CD8-positive, alpha-beta memory T cell (primary cell): ENCODE measurements at regions not wholly inside any gene's neighbourhood (a gene's known extent, or its start where the extent isn't known, plus 50 kb on each side); places are given as distances from the start of the nearest gene placed in this dataset.

Experiments
- CTCF ChIA-PET: fragments of 350-600 bp; sonication (Branson Sonifier 250); formaldehyde crosslinking; loops from one replicate; lab custom pipeline; 2021; ENCODE audit warnings: antibody characterized with exemption; lab: Charles Lee
- POLR2A ChIA-PET: fragments of 350-600 bp; sonication (Branson Sonifier 250); formaldehyde crosslinking; loops from one replicate; lab custom pipeline; 2021; ENCODE audit warnings: antibody characterized with exemption; lab: Charles Lee
- DNase-seq, 5 donors: peaks; one replicate each; pipeline versions ENCODE4 v3.0.0 to v3.0.0-alpha.2; 2020 to 2022; ENCODE audit warnings: mixed read lengths in 1 of 5
- H3K27ac ChIP-seq: one replicate; pipeline ENCODE4 v1.7.0; 2013; ENCODE audit warnings: low read depth, mild to moderate bottlenecking, low read length, moderate library complexity
- H3K27me3 ChIP-seq: 2 replicates; pipeline ENCODE4 v1.7.0; 2013; ENCODE audit warnings: low read length, mild to moderate bottlenecking; ENCODE audit not compliant: insufficient read depth, poor library complexity, severe bottlenecking
- H3K36me3 ChIP-seq: 2 replicates; pipeline ENCODE4 v1.7.0; 2013; ENCODE audit warnings: mild to moderate bottlenecking, low read length, moderate library complexity; ENCODE audit not compliant: insufficient read depth
- H3K4me1 ChIP-seq: 2 replicates; pipeline ENCODE4 v1.7.0; 2013; ENCODE audit warnings: mild to moderate bottlenecking, low read length, moderate library complexity; ENCODE audit not compliant: insufficient read depth
- H3K4me3 ChIP-seq: 2 replicates; pipeline ENCODE4 v1.7.0; 2013; ENCODE audit warnings: mild to moderate bottlenecking, low read length
- H3K9me3 ChIP-seq: 2 replicates; pipeline ENCODE4 v1.7.0; 2013; ENCODE audit warnings: mild to moderate bottlenecking, low read length
- H3K27ac Mint-ChIP-seq, 8 donors: one replicate each; pipeline ENCODE4 v1.8.0; 2020 to 2021; ENCODE audit warnings: mixed read lengths in 8 of 8, mild to moderate bottlenecking in 6 of 8, inconsistent platforms in 3 of 8, moderate library complexity in 3 of 8
- H3K27me3 Mint-ChIP-seq, 2 donors: one replicate each; pipeline ENCODE4 v1.8.0; 2020 to 2021; ENCODE audit warnings: mixed read lengths in 2 of 2, mild to moderate bottlenecking in 1 of 2, moderate library complexity in 1 of 2
- H3K36me3 Mint-ChIP-seq, 3 donors: one replicate each; pipeline ENCODE4 v1.8.0; 2020 to 2021; ENCODE audit warnings: mixed read lengths in 3 of 3, inconsistent platforms in 1 of 3, mild to moderate bottlenecking in 1 of 3
- H3K4me1 Mint-ChIP-seq, 3 donors: one replicate each; pipeline ENCODE4 v1.8.0; 2020 to 2021; ENCODE audit warnings: mixed read lengths in 3 of 3, inconsistent platforms in 1 of 3, mild to moderate bottlenecking in 1 of 3
- H3K4me3 Mint-ChIP-seq, 7 donors: one replicate each; pipeline ENCODE4 v1.8.0; 2020 to 2021; ENCODE audit warnings: mixed read lengths in 7 of 7, mild to moderate bottlenecking in 6 of 7, moderate library complexity in 4 of 7, inconsistent platforms in 2 of 7
- H3K9me3 Mint-ChIP-seq, 5 donors: one replicate each; pipeline ENCODE4 v1.8.0; 2020 to 2022; ENCODE audit warnings: mixed read lengths in 5 of 5, mild to moderate bottlenecking in 3 of 5, moderate library complexity in 2 of 5, inconsistent platforms in 1 of 5

DNA sequence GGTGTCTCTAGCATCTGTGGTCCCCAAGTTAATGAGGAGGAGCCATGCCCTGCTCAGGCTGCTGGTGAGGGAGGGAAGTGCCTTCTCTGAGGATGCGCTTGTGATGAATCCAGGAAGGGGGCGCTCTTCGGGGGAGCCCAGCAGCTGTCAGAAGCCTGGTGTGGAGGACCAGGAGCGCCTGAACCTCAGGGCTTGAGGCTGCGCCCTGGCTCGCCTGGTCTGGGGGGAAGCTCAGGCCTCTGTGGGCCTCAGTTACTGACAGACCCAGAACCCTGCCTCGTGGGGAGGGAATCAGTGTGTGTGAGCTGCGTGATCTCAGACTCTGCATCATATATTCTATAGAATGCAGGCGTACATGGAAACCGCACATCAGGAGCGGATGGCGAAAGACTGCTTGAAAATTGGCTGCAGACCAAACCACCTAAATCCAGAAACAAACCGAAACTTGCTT is 126.1 kb downstream of the SEC14L1 start:
- H3K4me3 Mint-ChIP-seq = no peak overlapping the region
- CTCF ChIA-PET = no interaction called here
- no peaks in the 10 kb centered on the region for H3K36me3 Mint-ChIP-seq
- H3K9me3 ChIP-seq = no peaks in the 10 kb centered on the region
- no peaks in the 10 kb centered on the region for H3K27me3 ChIP-seq
- no peak for DNase-seq
- H3K36me3 ChIP-seq = no peaks in the 10 kb centered on the region
- no peaks in the 10 kb centered on the region for H3K4me1 ChIP-seq
- no peak overlapping the region for H3K4me3 ChIP-seq
- no peak overlapping the region for H3K27ac ChIP-seq
- H3K9me3 Mint-ChIP-seq = no peaks in the 10 kb centered on the region
- no peaks in the 10 kb centered on the region for H3K4me1 Mint-ChIP-seq
- POLR2A ChIA-PET = interaction anchor here (0.6 kb wide), 1 partner anchor 12 kb away, joined by 6 read pairs; no protein-coding TSS in a partner anchor
- no peak overlapping the region for H3K27ac Mint-ChIP-seq
- H3K27me3 Mint-ChIP-seq = peaks cover 4 to 17% of the 10 kb centered on the region in 2 donors

DNA sequence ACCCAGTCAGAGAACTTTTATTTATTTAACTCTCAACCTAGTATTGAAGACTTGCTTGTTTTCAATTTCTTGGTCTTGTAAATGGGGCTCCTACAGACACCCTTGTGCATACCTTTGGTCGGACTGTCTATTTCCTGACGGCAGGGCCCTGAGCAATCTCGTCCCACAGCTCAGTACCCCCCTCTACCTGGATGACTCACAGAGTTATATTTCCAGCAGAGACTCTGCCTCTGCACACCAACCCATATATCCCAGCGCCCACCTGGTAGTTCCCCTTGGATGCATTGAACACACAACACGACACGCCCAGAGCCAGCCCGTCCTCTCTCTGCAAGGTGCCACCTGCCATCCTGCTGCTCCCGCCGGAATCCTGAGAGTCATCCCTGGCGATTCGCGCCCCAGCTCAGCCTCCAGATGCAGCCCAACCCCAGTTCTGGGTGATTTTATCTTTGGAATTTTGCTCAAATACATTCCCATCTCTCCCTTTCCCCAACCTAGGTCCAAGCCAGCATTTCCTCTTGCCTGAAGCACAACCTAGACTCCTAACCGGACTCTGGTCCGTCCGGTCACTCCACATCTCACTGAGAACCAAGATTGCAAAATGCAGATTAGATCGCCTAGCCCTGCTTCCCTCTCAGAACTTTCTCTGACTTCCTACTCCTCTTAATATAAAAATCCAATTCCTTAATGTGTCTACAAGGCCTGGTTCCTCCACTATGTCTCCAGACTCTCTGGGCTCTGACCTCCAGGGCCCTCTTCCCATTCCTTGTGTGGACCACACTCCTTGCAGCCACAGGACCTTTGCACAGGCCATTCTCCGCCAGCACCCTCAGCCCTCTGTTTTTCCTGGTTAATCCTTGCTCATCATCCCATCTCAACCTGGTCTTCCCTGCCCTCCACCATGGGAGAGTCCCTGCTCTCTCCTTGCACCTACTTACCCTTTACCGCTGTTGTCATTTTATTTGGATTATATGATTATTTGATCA is 129.2 kb downstream of the SEC14L1 start:
- Histone ChIP-seq H3K27me3 (no peaks in the 10 kb centered on the region), H3K9me3 (no peaks in the 10 kb centered on the region), H3K4me3 (no peak overlapping the region), H3K36me3 (no peaks in the 10 kb centered on the region), H3K27ac (no peak overlapping the region), H3K4me1 (no peaks in the 10 kb centered on the region)
- POLR2A ChIA-PET = no interaction called here
- H3K27ac Mint-ChIP-seq = peak overlapping the region in 1 of 8 donors; percentile 4
- no peaks in the 10 kb centered on the region for H3K9me3 Mint-ChIP-seq
- H3K27me3 Mint-ChIP-seq = peaks cover 7 to 16% of the 10 kb centered on the region in 2 donors
- no peak overlapping the region for H3K4me3 Mint-ChIP-seq
- H3K4me1 Mint-ChIP-seq = no peaks in the 10 kb centered on the region
- DNase-seq = no peak
- H3K36me3 Mint-ChIP-seq = no peaks in the 10 kb centered on the region
- CTCF ChIA-PET = no interaction called here

DNA sequence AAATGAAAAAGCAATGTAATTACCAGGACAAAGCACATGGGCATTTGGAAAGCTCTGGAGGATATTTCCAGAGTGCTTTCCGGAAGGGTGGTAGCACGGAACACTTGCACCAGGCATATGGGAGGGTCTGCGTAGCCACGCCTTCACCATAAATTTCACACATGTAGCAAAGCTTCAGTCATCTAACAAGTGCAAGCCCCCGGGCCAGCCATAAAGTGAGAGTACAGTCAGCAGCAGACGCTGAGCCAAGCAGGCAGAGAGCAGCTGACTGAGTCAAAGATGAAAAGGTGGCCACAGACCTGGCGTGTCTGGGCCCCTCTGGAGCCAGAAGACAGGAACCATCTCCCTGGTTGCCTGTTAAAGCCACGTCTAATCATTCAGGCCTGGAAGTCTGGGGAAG is 130.6 kb downstream of the SEC14L1 start:
- Histone ChIP-seq H3K27me3 (no peaks in the 10 kb centered on the region), H3K27ac (no peak overlapping the region), H3K36me3 (no peaks in the 10 kb centered on the region), H3K4me1 (no peaks in the 10 kb centered on the region), H3K9me3 (no peaks in the 10 kb centered on the region), H3K4me3 (no peak overlapping the region)
- ChIA-PET POLR2A (no interaction called here), CTCF (no interaction called here)
- Mint-ChIP-seq H3K27me3 (peaks cover 11 to 19% of the 10 kb centered on the region in 2 donors), H3K4me1 (no peaks in the 10 kb centered on the region), H3K4me3 (peak overlapping the region in 1 of 7 donors; percentile 35), H3K9me3 (no peaks in the 10 kb centered on the region), H3K27ac (no peak overlapping the region), H3K36me3 (no peaks in the 10 kb centered on the region)
- DNase-seq = no peak

DNA sequence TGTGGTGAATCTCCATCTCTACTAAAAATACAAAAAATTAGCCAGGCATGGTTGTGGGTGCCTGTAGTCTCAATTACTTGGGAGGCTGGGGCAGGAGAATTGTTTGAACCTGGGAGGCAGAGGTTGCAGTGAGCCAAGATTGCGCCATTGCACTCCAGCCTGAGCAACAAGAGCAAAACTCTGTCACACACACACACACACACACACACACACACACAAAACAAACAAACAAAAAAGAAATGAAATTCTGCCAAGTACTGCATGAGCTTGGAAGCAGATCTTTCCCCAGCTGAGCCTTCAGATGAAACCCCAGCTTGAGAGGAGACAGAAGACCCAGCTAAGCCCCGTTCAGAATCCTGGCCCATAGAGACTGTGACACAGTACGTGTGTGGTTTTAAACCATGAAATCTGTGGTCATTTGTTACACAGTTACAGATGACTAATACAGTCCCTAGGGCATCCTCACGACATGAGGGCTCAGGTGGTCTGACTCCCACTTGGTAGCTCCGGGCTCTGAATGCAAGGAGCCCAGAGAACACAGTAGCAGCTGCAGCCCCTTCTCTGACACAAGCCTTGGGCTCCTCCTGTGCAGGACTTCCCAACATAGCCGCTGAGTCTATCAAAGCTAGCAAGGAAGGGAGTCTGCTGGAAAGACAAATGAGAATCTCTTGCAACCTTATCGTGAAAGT is 132.8 kb downstream of the SEC14L1 start:
- peaks cover 0 to 2% (median 0%) of the 10 kb centered on the region in 3 donors for H3K4me1 Mint-ChIP-seq
- Histone ChIP-seq H3K36me3 (no peaks in the 10 kb centered on the region), H3K9me3 (no peaks in the 10 kb centered on the region), H3K4me1 (no peaks in the 10 kb centered on the region), H3K27ac (no peak overlapping the region), H3K4me3 (no peak overlapping the region), H3K27me3 (no peaks in the 10 kb centered on the region)
- H3K27ac Mint-ChIP-seq = no peak overlapping the region
- CTCF ChIA-PET = no interaction called here
- POLR2A ChIA-PET = no interaction called here
- no peaks in the 10 kb centered on the region for H3K36me3 Mint-ChIP-seq
- H3K27me3 Mint-ChIP-seq = peaks cover 11 to 19% of the 10 kb centered on the region in 2 donors
- no peaks in the 10 kb centered on the region for H3K9me3 Mint-ChIP-seq
- DNase-seq = no peak
- no peak overlapping the region for H3K4me3 Mint-ChIP-seq

DNA sequence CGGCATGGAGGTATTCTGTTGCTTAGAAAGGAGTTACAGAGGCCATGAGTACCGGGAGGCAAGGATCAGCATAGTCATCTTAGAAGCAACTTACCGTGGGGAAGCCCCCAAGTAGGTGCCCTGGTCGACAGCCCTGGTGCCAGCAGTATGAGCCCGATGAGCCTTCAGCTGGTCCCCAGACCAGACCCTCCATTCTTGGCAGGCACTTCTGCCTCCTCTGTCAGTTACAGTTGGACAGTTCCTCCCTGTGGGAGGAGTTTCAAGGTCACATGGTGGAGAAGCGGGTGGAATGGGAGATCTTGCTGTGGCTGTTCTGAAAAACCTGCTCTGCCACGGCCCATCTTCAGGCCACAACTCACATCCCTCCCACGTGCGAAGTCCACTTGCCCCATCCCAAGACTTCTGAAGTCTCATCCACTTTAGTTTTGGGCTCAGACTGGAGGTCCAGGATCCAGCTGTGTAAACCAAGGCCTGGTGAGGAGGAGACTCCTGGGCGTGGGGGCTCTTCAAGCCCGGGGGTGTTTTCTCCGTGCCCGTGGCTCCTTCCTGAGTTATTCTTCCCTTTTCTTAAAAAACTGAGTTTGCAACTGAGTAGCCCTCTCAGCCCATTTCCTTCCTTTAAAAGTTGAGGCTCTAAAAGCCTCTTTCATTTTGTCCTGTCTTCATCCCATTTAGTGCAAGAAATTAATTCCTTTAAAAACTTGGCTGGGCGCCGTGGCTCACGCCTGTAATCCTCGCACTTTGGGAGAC is 133.5 kb downstream of the SEC14L1 start:
- Histone ChIP-seq H3K4me3 (no peak overlapping the region), H3K27me3 (no peaks in the 10 kb centered on the region), H3K36me3 (no peaks in the 10 kb centered on the region), H3K27ac (no peak overlapping the region), H3K9me3 (no peaks in the 10 kb centered on the region), H3K4me1 (no peaks in the 10 kb centered on the region)
- Mint-ChIP-seq H3K4me3 (no peak overlapping the region), H3K27ac (peak overlapping the region in 1 of 8 donors; percentile 11), H3K4me1 (peaks cover 0 to 2% (median 0%) of the 10 kb centered on the region in 3 donors), H3K9me3 (no peaks in the 10 kb centered on the region), H3K27me3 (peaks cover 11 to 19% of the 10 kb centered on the region in 2 donors), H3K36me3 (no peaks in the 10 kb centered on the region)
- ChIA-PET CTCF (no interaction called here), POLR2A (no interaction called here)
- no peak for DNase-seq

DNA sequence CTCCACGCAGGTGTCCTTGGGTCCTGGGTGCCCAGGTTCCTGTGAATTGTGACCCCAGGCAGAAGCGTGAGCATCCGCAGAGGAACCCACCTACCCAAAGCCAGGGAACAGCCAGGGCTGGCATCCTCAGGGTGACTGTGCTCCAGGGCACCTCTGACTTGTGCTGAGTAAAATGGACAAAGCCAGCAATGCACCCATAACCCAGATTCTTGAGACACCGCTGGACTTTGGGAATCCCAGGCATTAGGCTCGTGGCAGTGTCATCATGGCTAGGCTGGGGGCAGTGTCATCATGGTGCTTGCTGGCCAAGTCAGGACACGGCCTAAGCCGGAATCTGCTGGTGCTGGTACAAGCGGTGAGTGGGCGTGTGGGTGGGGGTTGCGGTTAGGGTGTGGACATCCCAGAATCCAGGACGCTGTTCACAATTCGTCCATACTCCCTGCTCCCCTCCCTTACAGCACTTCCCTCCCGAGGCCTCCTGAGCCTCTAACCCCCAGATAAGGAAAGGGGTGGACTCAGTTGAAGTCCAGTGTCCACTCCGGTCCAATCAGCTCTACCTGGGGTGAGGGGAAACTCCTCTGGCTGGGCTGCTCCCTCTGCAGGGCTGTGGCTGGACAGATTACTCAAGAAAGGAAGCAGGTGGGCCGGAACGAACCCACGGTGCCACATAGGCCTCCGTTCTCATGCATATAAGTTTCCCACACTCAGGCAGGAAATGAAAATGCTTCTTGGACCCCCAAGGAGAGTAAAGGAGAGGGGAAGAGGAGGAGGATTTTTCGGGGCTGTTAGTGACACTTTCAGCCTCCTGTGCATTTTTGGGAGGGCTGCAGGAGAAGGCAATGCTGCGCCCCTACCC is 138.9 kb downstream of the SEC14L1 start:
- POLR2A ChIA-PET = interaction anchor here (0.7 kb wide), 1 partner anchor 12 kb away, joined by 6 read pairs; no protein-coding TSS in a partner anchor
- Histone ChIP-seq H3K4me1 (peaks cover 14% of the 10 kb centered on the region), H3K4me3 (no peak overlapping the region), H3K27me3 (peaks cover 8% of the 10 kb centered on the region), H3K27ac (peak overlapping the region; percentile 31), H3K36me3 (no peaks in the 10 kb centered on the region), H3K9me3 (no peaks in the 10 kb centered on the region)
- Mint-ChIP-seq H3K27me3 (peaks cover 22 to 29% of the 10 kb centered on the region in 2 donors), H3K9me3 (no peaks in the 10 kb centered on the region), H3K27ac (peak overlapping the region in 2 of 8 donors; percentile 61 to 96), H3K36me3 (peaks cover 0 to 3% (median 0%) of the 10 kb centered on the region in 3 donors), H3K4me1 (peaks cover 11 to 16% (median 14%) of the 10 kb centered on the region in 3 donors), H3K4me3 (peak overlapping the region; percentile 59 to 82 (median 79))
- CTCF ChIA-PET = interaction anchor here (0.9 kb wide), 1 partner anchor 214 kb away, joined by 3 read pairs; no protein-coding TSS in a partner anchor
- DNase-seq = no peak
